Esophagus muscularis mucosa (tissue), 2 donors: ENCODE measurements at regions not wholly inside any gene's neighbourhood (a gene's known extent, or its start where the extent isn't known, plus 50 kb on each side); places are given as distances from the start of the nearest gene placed in this dataset.

Experiments
- POLR2A ChIP-seq: fragments of 450-650 bp; IDR thresholded peaks from one replicate; pipeline ENCODE4 v1.6.1; 2017; ENCODE audit warnings: antibody characterized with exemption, moderate library complexity, mild to moderate bottlenecking, low read depth
- POLR2AphosphoS5 ChIP-seq, 2 donors: sonication (generic); formaldehyde crosslinking; IDR thresholded peaks; one replicate each; pipeline ENCODE4 v1.6.1; 2017; ENCODE audit warnings: antibody characterized with exemption in 2 of 2

DNA sequence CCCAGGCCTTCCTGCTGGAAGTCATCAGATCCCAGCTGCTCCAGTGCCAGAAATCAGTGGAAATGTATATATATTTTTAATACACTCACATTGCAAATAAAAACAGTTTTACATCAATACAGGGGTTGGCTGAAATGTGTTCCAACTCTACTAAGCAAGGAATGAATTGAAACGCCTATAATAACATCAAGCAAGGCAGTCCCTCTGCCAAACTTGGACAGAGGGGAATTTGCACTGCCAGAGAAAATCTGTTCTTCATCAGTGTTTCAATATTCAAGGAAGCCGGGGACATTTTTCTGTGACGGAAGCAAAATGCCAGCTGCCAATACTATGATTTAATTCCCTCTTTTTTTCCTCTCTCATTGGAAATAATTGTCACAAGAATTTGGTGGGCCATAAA lies 335.3 kb downstream of the TNS1 start:
- TF ChIP-seq POLR2AphosphoS5 (IDR thresholded peaks at IDR 0.05) (peak in 1 of 2 donors; percentile 28), POLR2A (no peak)
